HEK293 (cell line): ENCODE measurements at regions not wholly inside any gene's neighbourhood (a gene's known extent, or its start where the extent isn't known, plus 50 kb on each side); places are given as distances from the start of the nearest gene placed in this dataset.

Experiments
- GLIS2 ChIP-seq: fragments of 450-650 bp; formaldehyde crosslinking; IDR thresholded peaks from 2 replicates; pipeline ENCODE4 v1.5.1; 2016; ENCODE audit warnings: missing biosample characterization, missing genetic modification characterization
- KLF10 ChIP-seq: fragments of 450-650 bp; IDR thresholded peaks from 2 replicates; pipeline ENCODE4 v1.5.1; 2018; ENCODE audit warnings: missing biosample characterization, mild to moderate bottlenecking, missing genetic modification characterization
- MZF1 ChIP-seq: fragments of 450-650 bp; formaldehyde crosslinking; IDR thresholded peaks from 2 replicates; pipeline ENCODE4 v1.5.1; 2017; ENCODE audit warnings: missing biosample characterization, missing genetic modification characterization, borderline replicate concordance
- OSR2 ChIP-seq: fragments of 450-650 bp; formaldehyde crosslinking; IDR thresholded peaks from 2 replicates; pipeline ENCODE4 v1.5.1; 2016; ENCODE audit warnings: missing biosample characterization, missing genetic modification characterization
- PATZ1 ChIP-seq: fragments of 450-650 bp; formaldehyde crosslinking; IDR thresholded peaks from 2 replicates; pipeline ENCODE4 v1.5.1; 2016; ENCODE audit warnings: missing biosample characterization, missing genetic modification characterization
- SCRT1 ChIP-seq: fragments of 450-650 bp; formaldehyde crosslinking; IDR thresholded peaks from 2 replicates; pipeline ENCODE4 v1.5.1; 2016; ENCODE audit warnings: missing biosample characterization, missing genetic modification characterization, borderline replicate concordance
- SETDB1 ChIP-seq: IDR thresholded peaks from one replicate; pipeline ENCODE4 v1.6.1; 2017; ENCODE audit warnings: mild to moderate bottlenecking, low read length, moderate library complexity, mixed read lengths; ENCODE audit not compliant: insufficient read length
- SP3 ChIP-seq: fragments of 450-650 bp; formaldehyde crosslinking; IDR thresholded peaks from 2 replicates; pipeline ENCODE4 v1.5.1; 2016; ENCODE audit warnings: missing biosample characterization, missing genetic modification characterization
- ZBTB17 ChIP-seq: fragments of 450-650 bp; formaldehyde crosslinking; IDR thresholded peaks from 2 replicates; pipeline ENCODE4 v1.5.1; 2016; ENCODE audit warnings: missing biosample characterization, missing genetic modification characterization
- ZBTB49 ChIP-seq: fragments of 450-650 bp; formaldehyde crosslinking; IDR thresholded peaks from 2 replicates; pipeline ENCODE4 v1.5.1; 2016; ENCODE audit warnings: missing biosample characterization, missing genetic modification characterization, low read depth
- ZFP37 ChIP-seq: fragments of 450-650 bp; formaldehyde crosslinking; IDR thresholded peaks from 2 replicates; pipeline ENCODE4 v1.5.1; 2016; ENCODE audit warnings: missing biosample characterization, missing genetic modification characterization
- ZNF148 ChIP-seq: fragments of 450-650 bp; formaldehyde crosslinking; IDR thresholded peaks from 2 replicates; pipeline ENCODE4 v1.5.0; 2017; ENCODE audit warnings: missing biosample characterization, missing genetic modification characterization, borderline replicate concordance
- ZNF211 ChIP-seq: fragments of 450-650 bp; formaldehyde crosslinking; IDR thresholded peaks from 2 replicates; pipeline ENCODE4 v1.5.1; 2016; ENCODE audit warnings: low read depth, missing biosample characterization, missing genetic modification characterization
- ZNF24 ChIP-seq: fragments of 450-650 bp; formaldehyde crosslinking; IDR thresholded peaks from 2 replicates; pipeline ENCODE4 v1.5.1; 2016; ENCODE audit warnings: missing biosample characterization, missing genetic modification characterization
- ZNF366 ChIP-seq: fragments of 450-650 bp; formaldehyde crosslinking; conservative IDR thresholded peaks from 2 replicates; pipeline ENCODE4 v1.5.1; 2016; ENCODE audit warnings: missing biosample characterization, missing genetic modification characterization
- ZNF398 ChIP-seq: fragments of 450-650 bp; formaldehyde crosslinking; IDR thresholded peaks from 2 replicates; pipeline ENCODE4 v1.5.1; 2017; ENCODE audit warnings: missing biosample characterization, missing genetic modification characterization
- ZNF473 ChIP-seq: fragments of 450-650 bp; formaldehyde crosslinking; IDR thresholded peaks from 2 replicates; pipeline ENCODE4 v1.5.1; 2017; ENCODE audit warnings: missing biosample characterization, missing genetic modification characterization
- ZNF48 ChIP-seq: fragments of 450-650 bp; formaldehyde crosslinking; IDR thresholded peaks from 2 replicates; pipeline ENCODE4 v1.5.1; 2016; ENCODE audit warnings: missing biosample characterization, missing genetic modification characterization
- ZNF513 ChIP-seq: fragments of 450-650 bp; IDR thresholded peaks from 2 replicates; pipeline ENCODE4 v1.5.1; 2018; ENCODE audit warnings: missing biosample characterization, missing genetic modification characterization
- ZNF571 ChIP-seq: fragments of 450-650 bp; formaldehyde crosslinking; IDR thresholded peaks from 2 replicates; pipeline ENCODE4 v1.5.0; 2017; ENCODE audit warnings: missing biosample characterization, missing genetic modification characterization
- ZNF585B ChIP-seq: fragments of 450-650 bp; formaldehyde crosslinking; IDR thresholded peaks from 2 replicates; pipeline ENCODE4 v1.5.1; 2016; ENCODE audit warnings: missing biosample characterization, missing genetic modification characterization
- ZNF596 ChIP-seq: fragments of 450-650 bp; IDR thresholded peaks from 2 replicates; pipeline ENCODE4 v1.5.0; 2018; ENCODE audit warnings: missing biosample characterization, mild to moderate bottlenecking, missing genetic modification characterization, moderate library complexity
- ZNF626 ChIP-seq: fragments of 450-650 bp; sonication (Bioruptor Pico); formaldehyde crosslinking; IDR thresholded peaks from 2 replicates; pipeline ENCODE4 v1.5.1; 2018; ENCODE audit warnings: missing biosample characterization, missing genetic modification characterization, inconsistent platforms
- ZNF629 ChIP-seq: fragments of 450-650 bp; formaldehyde crosslinking; IDR thresholded peaks from 2 replicates; pipeline ENCODE4 v1.5.1; 2017; ENCODE audit warnings: missing biosample characterization, missing genetic modification characterization
- ZNF843 ChIP-seq: fragments of 450-650 bp; formaldehyde crosslinking; IDR thresholded peaks from 2 replicates; pipeline ENCODE4 v1.5.1; 2016; ENCODE audit warnings: missing biosample characterization, missing genetic modification characterization
- ZSCAN18 ChIP-seq: fragments of 450-650 bp; formaldehyde crosslinking; IDR thresholded peaks from 2 replicates; pipeline ENCODE4 v1.5.1; 2016; ENCODE audit warnings: missing biosample characterization, missing genetic modification characterization

GRCh38 chr5:175809531-175810121, 61.8 kb upstream of the CPLX2 start (continued):
- TF ChIP-seq GLIS2, result no peak
- no peak for TF ChIP-seq SETDB1
- TF ChIP-seq SCRT1 (tag by site-specific recombination), result no peak
- 0 out of 2 replicates have a peak, but pooled peaks have one; percentile 17 for TF ChIP-seq ZNF629 (tag by site-specific recombination)
- TF ChIP-seq ZFP37, result no peak
- TF ChIP-seq ZNF48 (tag by site-specific recombination), result no peak
- no peak for TF ChIP-seq OSR2 (tag by site-specific recombination)
- no peak for TF ChIP-seq ZNF571 (tag by site-specific recombination)
- TF ChIP-seq ZNF211 (tag by site-specific recombination), result no peak
- TF ChIP-seq ZSCAN18 (tag by site-specific recombination), result no peak
- 0 out of 2 replicates have a peak, but pooled peaks have one; percentile 9 for TF ChIP-seq ZNF398 (tag by site-specific recombination)
- TF ChIP-seq ZBTB49 (tag by site-specific recombination), result no peak
- no peak for TF ChIP-seq ZNF596 (tag by site-specific recombination)
- TF ChIP-seq KLF10 (tag by site-specific recombination), result no peak
- no peak for TF ChIP-seq ZNF585B (tag by site-specific recombination)
- no peak for TF ChIP-seq MZF1 (tag by site-specific recombination)
- TF ChIP-seq SP3 (tag by site-specific recombination), result no peak
- no peak for TF ChIP-seq ZNF148 (tag by site-specific recombination)
- TF ChIP-seq ZBTB17 (tag by site-specific recombination), result peak; percentile 81
- TF ChIP-seq ZNF513, result no peak
- TF ChIP-seq ZNF843 (tag by site-specific recombination), result no peak
- no peak for TF ChIP-seq ZNF24 (tag by site-specific recombination)
- TF ChIP-seq ZNF473 (tag by site-specific recombination), result no peak
- peak; percentile 58; the same call in 1 of the 2 replicates for TF ChIP-seq ZNF366 (tag by site-specific recombination)
- no peak for TF ChIP-seq ZNF626 (tag by site-specific recombination)
- no peak for TF ChIP-seq PATZ1 (tag by site-specific recombination)
